Right kidney (tissue), 1 donor: ENCODE measurements at regions not wholly inside any gene's neighbourhood (a gene's known extent, or its start where the extent isn't known, plus 50 kb on each side); places are given as distances from the start of the nearest gene placed in this dataset.

Experiments
- DNase-seq: peaks from one replicate; pipeline ENCODE4 v3.0.0-alpha.2; 2016

- no peak for DNase-seq
Measured at GRCh38 chr7:155181768-155182167, 111.6 kb downstream of the HTR5A start.

- no peak for DNase-seq
Measured at GRCh38 chr7:155182406-155182970, 112.4 kb downstream of the HTR5A start.

- no peak for DNase-seq
Measured at GRCh38 chr7:155183655-155184054, 113.5 kb downstream of the HTR5A start.

GRCh38 chr7:155184923-155185322, 112.8 kb upstream of the INSIG1 start:
- DNase-seq, result no peak

- no peak for DNase-seq
Measured at GRCh38 chr7:155187061-155187785, 110.5 kb upstream of the INSIG1 start.

GRCh38 chr7:155188357-155188756, 109.3 kb upstream of the INSIG1 start:
- no peak for DNase-seq

GRCh38 chr7:155188821-155189581, 108.7 kb upstream of the INSIG1 start:
- DNase-seq, result no peak

GRCh38 chr7:155189590-155189989, 108.1 kb upstream of the INSIG1 start:
- DNase-seq, result no peak

GRCh38 chr7:155190688-155191087, 107.0 kb upstream of the INSIG1 start:
- DNase-seq, result peak; percentile 74

GRCh38 chr7:155191137-155191536, 106.5 kb upstream of the INSIG1 start:
- DNase-seq, result no peak

- no peak for DNase-seq
Measured at GRCh38 chr7:155191901-155192478, 105.7 kb upstream of the INSIG1 start.

GRCh38 chr7:155192961-155193640, 104.6 kb upstream of the INSIG1 start:
- no peak for DNase-seq

- DNase-seq, result no peak
Measured at GRCh38 chr7:155193716-155194115, 104.0 kb upstream of the INSIG1 start.

- DNase-seq, result no peak
Measured at GRCh38 chr7:155194382-155195140, 103.1 kb upstream of the INSIG1 start.

GRCh38 chr7:155195939-155196523, 101.6 kb upstream of the INSIG1 start:
- DNase-seq, result no peak

GRCh38 chr7:155198196-155198892, 99.3 kb upstream of the INSIG1 start:
- no peak for DNase-seq

GRCh38 chr7:155198901-155199845, 98.5 kb upstream of the INSIG1 start:
- no peak for DNase-seq

- DNase-seq, result no peak
Measured at GRCh38 chr7:155201325-155202087, 96.2 kb upstream of the INSIG1 start.
